HepG2 (cell line): ENCODE measurements at regions not wholly inside any gene's neighbourhood (a gene's known extent, or its start where the extent isn't known, plus 50 kb on each side); places are given as distances from the start of the nearest gene placed in this dataset.

Experiments
- ATAC-seq: fragments of 200-7000 bp; cut with Tn5 transposase; 3 replicates; pipeline ENCODE4 v1.9.1; 2020; ENCODE audit warnings: mild to moderate bottlenecking, moderate library complexity
- BruUV-seq: library from RNA; stranded (reverse); fragments of 400-500 nt; replicated peaks from 2 replicates; lab custom pipeline; 2021; lab: Mats Ljungman, UMichigan
- CTCF ChIA-PET: fragments of 300-600 bp; formaldehyde crosslinking; extraction: SDS; loops from one replicate; lab custom pipeline; 2021; ENCODE audit warnings: low total read pairs, inconsistent platforms, low intra/inter-chr PET ratio; lab: Yijun Ruan, JAX
- POLR2A ChIA-PET: fragments of 350-600 bp; sonication (Branson Sonifier 250); formaldehyde crosslinking; loops from one replicate; lab custom pipeline; 2020; ENCODE audit warnings: antibody characterized with exemption, inconsistent platforms; lab: Yijun Ruan, JAX
- DNase-seq: peaks from one replicate; pipeline ENCODE4 v3.0.0-alpha.2; 2015; ENCODE audit warnings: low spot score
- FAIRE-seq: peaks from 3 replicates; lab custom pipeline; 2011; peaks lifted over from hg19 to GRCh38; lab: Jason Lieb, UNC
- H2AFZ ChIP-seq: one replicate; pipeline ENCODE4 v1.6.1; 2011; ENCODE audit warnings: low read length, inconsistent platforms
- H3K27ac ChIP-seq: fragments of 300-600 bp; 3 replicates; pipeline ENCODE4 v1.8.0; 2011; ENCODE audit warnings: mixed run types, mild to moderate bottlenecking, mixed read lengths, low read length, inconsistent platforms; ENCODE audit not compliant: insufficient read depth; ENCODE audit errors: extremely low read length
- H3K27me3 ChIP-seq, 2 experiments: fragments of 200-600 bp in 1 of 2; 2 replicates in 1 of 2; 3 replicates in 1 of 2; pipeline versions ENCODE4 v1.6.0 to v1.8.0; 2011; ENCODE audit warnings: low read length in 2 of 2, mild to moderate bottlenecking in 2 of 2, moderate library complexity in 2 of 2, inconsistent platforms in 1 of 2; ENCODE audit not compliant: insufficient read depth in 2 of 2, control insufficient read depth in 1 of 2
- H3K36me3 ChIP-seq, 2 experiments: fragments of 200-600 bp in 1 of 2; replicated peaks in 1 of 2; 2 replicates in 1 of 2; 3 replicates in 1 of 2; pipeline versions ENCODE4 v1.5.1 to v1.8.0; 2011; ENCODE audit warnings: low read length in 2 of 2, inconsistent platforms in 1 of 2; ENCODE audit not compliant: insufficient read depth in 2 of 2, control insufficient read depth in 1 of 2
- H3K4me1 ChIP-seq: 2 replicates; pipeline ENCODE4 v1.5.1; 2012; ENCODE audit warnings: low read length, inconsistent platforms; ENCODE audit not compliant: insufficient read depth
- H3K4me2 ChIP-seq: 2 replicates; pipeline ENCODE4 v1.6.0; 2011; ENCODE audit warnings: low read depth, low read length, inconsistent platforms
- H3K4me3 ChIP-seq, 3 experiments: fragments of 200-600 bp in 1 of 3; sonication (generic), shearing (Covaris generic) in 1 of 3; replicated peaks in 1 of 3; 2 replicates each; pipeline ENCODE4 v1.5.1; 2011 to 2016; ENCODE audit warnings: low read length in 3 of 3, inconsistent platforms in 2 of 3, low read depth in 2 of 3, mild to moderate bottlenecking in 2 of 3, control low read depth in 1 of 3, mixed read lengths in 1 of 3; ENCODE audit not compliant: insufficient read depth in 1 of 3
- H3K79me2 ChIP-seq: one replicate; pipeline ENCODE4 v1.6.1; 2011; ENCODE audit warnings: low read length, inconsistent platforms; ENCODE audit not compliant: insufficient read depth
- H3K9ac ChIP-seq: 2 replicates; pipeline ENCODE4 v1.6.0; 2011; ENCODE audit warnings: mild to moderate bottlenecking, low read depth, low read length, inconsistent platforms; ENCODE audit not compliant: insufficient read depth
- H3K9me3 ChIP-seq: 2 replicates; pipeline ENCODE4 v1.5.1; 2012; ENCODE audit warnings: mild to moderate bottlenecking, low read length
- H4K20me1 ChIP-seq: 2 replicates; pipeline ENCODE4 v1.6.0; 2011; ENCODE audit warnings: inconsistent platforms, mild to moderate bottlenecking, low read length, moderate library complexity; ENCODE audit not compliant: insufficient read depth
- ATF2 ChIP-seq: sonication (generic); formaldehyde crosslinking; IDR thresholded peaks from 2 replicates; pipeline ENCODE4 v1.4.0; 2020; ENCODE audit warnings: missing genetic modification reagents
- DNMT3B ChIP-seq: conservative IDR thresholded peaks from 2 replicates; pipeline ENCODE4 v1.6.1; 2016; ENCODE audit warnings: missing biosample characterization, control low read depth
- ETS1 ChIP-seq: sonication (generic); formaldehyde crosslinking; IDR thresholded peaks from 2 replicates; pipeline ENCODE4 v1.4.0; 2020; ENCODE audit warnings: missing genetic modification reagents
- MBD4 ChIP-seq: IDR thresholded peaks from 2 replicates; pipeline ENCODE4 v1.6.1; 2012; ENCODE audit warnings: low read length, inconsistent platforms, borderline replicate concordance
- NFATC3 ChIP-seq: sonication (generic); formaldehyde crosslinking; IDR thresholded peaks from 2 replicates; pipeline ENCODE4 v1.5.1; 2020; ENCODE audit warnings: mild to moderate bottlenecking, missing genetic modification reagents
- NR2F1 ChIP-seq, 2 experiments: fragments of 450-650 bp in 1 of 2; formaldehyde crosslinking in 1 of 2; IDR thresholded peaks; 2 replicates each; pipeline versions ENCODE4 v1.5.0 to v1.6.1; 2016 to 2020; ENCODE audit warnings: mild to moderate bottlenecking in 1 of 2, missing compliant biosample characterization in 1 of 2, missing genetic modification reagents in 1 of 2, moderate library complexity in 1 of 2
- TFDP2 ChIP-seq: sonication (generic); formaldehyde crosslinking; IDR thresholded peaks from 2 replicates; pipeline ENCODE4 v1.4.0; 2020; ENCODE audit warnings: missing genetic modification reagents
- ZFP82 ChIP-seq: sonication (generic); formaldehyde crosslinking; IDR thresholded peaks from 2 replicates; pipeline ENCODE4 v1.5.1; 2020; ENCODE audit warnings: mild to moderate bottlenecking, missing genetic modification reagents, borderline replicate concordance
- ZNF768 ChIP-seq: sonication (generic); formaldehyde crosslinking; IDR thresholded peaks from 2 replicates; pipeline ENCODE4 v1.4.0; 2020; ENCODE audit warnings: missing genetic modification reagents
- WGBS: methylation state at CpG from one replicate; pipeline ENCODE4 v1.1.6; 2017; ENCODE audit warnings: low lambda C conversion rate; 5-methylcytosine and 5-hydroxymethylcytosine counted together
- in situ Hi-C: cut with HindIII; loops from 2 replicates; pipeline ENCODE4 v1.10.0; 2017; ENCODE audit warnings: low pct_unique_long_range_greater_than_20kb; ENCODE audit not compliant: extremely low pct_ligation_motif_present
- intact Hi-C: fragments of 100-400 bp; cut with micrococcal nuclease; formaldehyde crosslinking; loops from one replicate; pipeline ENCODE4 v1.10.0; 2022; ENCODE audit not compliant: unreplicated experiment
- TF ChIP-seq, protein P1 (sequence below): sonication (generic); formaldehyde crosslinking; IDR thresholded peaks from 2 replicates; pipeline ENCODE4 v1.4.0; 2020; ENCODE audit warnings: missing genetic modification reagents

DNA sequence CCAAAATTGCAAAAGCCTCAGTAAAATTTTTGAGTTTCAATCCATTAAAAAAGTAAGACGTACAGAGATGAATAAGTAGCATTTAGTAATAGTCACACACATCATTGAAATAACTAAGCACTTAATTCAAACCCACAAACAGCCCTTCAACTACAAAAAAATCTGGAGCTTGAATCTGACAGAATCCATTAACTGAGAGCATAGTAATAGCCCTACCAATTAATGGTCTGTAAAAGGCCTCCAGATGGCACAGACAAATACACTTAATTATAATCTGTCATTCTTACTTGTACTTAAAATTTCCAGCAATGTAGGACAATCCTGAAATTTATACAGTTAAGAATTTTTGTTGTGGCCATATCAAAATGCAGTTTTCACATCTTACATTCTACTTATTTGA, 246.9 kb downstream of the VGLL3 start:
- CTCF ChIA-PET = no interaction called here
- no peak for FAIRE-seq
- H3K36me3 ChIP-seq = no peaks in the 10 kb centered on the region
- no peaks in the 10 kb centered on the region for H3K79me2 ChIP-seq
- no peak overlapping the region for H2AFZ ChIP-seq
- H3K9ac ChIP-seq = no peak overlapping the region
- TF ChIP-seq ATF2 (CRISPR knock-in tag) = no peak
- TF ChIP-seq NR2F1 (CRISPR knock-in tag; IDR thresholded peaks at IDR 0.05) = no peak
- TF ChIP-seq ZFP82 (CRISPR knock-in tag) = no peak
- TF ChIP-seq, protein P1, sequence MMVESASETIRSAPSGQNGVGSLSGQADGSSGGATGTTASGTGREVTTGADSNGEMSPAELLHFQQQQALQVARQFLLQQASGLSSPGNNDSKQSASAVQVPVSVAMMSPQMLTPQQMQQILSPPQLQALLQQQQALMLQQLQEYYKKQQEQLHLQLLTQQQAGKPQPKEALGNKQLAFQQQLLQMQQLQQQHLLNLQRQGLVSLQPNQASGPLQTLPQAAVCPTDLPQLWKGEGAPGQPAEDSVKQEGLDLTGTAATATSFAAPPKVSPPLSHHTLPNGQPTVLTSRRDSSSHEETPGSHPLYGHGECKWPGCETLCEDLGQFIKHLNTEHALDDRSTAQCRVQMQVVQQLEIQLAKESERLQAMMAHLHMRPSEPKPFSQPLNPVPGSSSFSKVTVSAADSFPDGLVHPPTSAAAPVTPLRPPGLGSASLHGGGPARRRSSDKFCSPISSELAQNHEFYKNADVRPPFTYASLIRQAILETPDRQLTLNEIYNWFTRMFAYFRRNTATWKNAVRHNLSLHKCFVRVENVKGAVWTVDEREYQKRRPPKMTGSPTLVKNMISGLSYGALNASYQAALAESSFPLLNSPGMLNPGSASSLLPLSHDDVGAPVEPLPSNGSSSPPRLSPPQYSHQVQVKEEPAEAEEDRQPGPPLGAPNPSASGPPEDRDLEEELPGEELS (CRISPR knock-in tag) = no peak
- TF ChIP-seq DNMT3B (CRISPR knock-in tag) = no peak
- no peak for TF ChIP-seq NFATC3 (CRISPR knock-in tag)
- TF ChIP-seq ETS1 (CRISPR knock-in tag) = no peak
- no peak for TF ChIP-seq MBD4
- TF ChIP-seq TFDP2 = no peak
- no peak for TF ChIP-seq ZNF768 (CRISPR knock-in tag)
- H3K4me1 ChIP-seq = no peaks in the 10 kb centered on the region
- no peak overlapping the region for H3K4me3 ChIP-seq
- no peak overlapping the region for H3K27ac ChIP-seq
- H3K4me2 ChIP-seq = no peak overlapping the region
- no peaks in the 10 kb centered on the region for H3K9me3 ChIP-seq
- POLR2A ChIA-PET = no interaction called here
- ATAC-seq = no peak
- intact Hi-C loops = no loop called here
- no peak for DNase-seq
- no TSS peak for BruUV-seq
- in situ Hi-C loops = no loop called here
- no peaks in the 10 kb centered on the region for H4K20me1 ChIP-seq
- H3K27me3 ChIP-seq = no peaks in the 10 kb centered on the region
- 4% methylated on average over 1 of the region's 1 CpG for WGBS
